ENCODE measurements at regions not wholly inside any gene's neighbourhood (a gene's known extent, or its start where the extent isn't known, plus 50 kb on each side); places are given as distances from the start of the nearest gene placed in this dataset.

DNA sequence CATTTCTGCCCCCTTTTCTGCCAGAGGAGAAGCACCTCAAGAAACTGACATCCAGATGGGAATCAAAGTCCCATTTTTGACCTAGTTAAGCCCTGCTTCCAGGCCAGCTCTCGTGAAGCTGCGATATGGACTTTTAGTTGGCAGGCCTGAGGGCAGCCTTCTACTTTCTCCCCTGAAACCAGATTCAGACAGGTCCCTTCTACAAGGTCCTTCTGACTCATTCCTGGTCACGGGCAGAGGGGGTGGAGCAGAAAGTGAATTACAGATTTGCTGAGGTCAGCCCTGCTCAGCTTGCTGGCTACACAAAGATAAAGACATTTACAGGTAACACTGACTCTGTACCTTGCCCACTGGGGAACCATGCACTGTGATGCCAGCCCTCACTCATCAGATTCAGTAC, 52.8 kb upstream of the TUT7 start:
- H2AFZ ChIP-seq (ENCODE audit: low read depth, low read length): no peak overlapping the region
- in situ Hi-C loops (cut with MboI) (no loop called here), intact Hi-C loops (cut with micrococcal nuclease) (no loop called here)
- H3K4me1 ChIP-seq (replicated peaks in 1 of 2; ENCODE audit: control insufficient read depth in 2 of 2, insufficient read depth in 2 of 2, low read length in 2 of 2): no peaks in the 10 kb centered on the region
- H3K4me2 ChIP-seq (ENCODE audit: insufficient read depth, low read length): no peak overlapping the region
- WGBS (ENCODE audit: insufficient coverage, low coverage, missing lambda C conversion rate): 0% methylated on average over 2 of the region's 3 CpGs
- no peaks in the 10 kb centered on the region for H3K9me1 ChIP-seq (ENCODE audit: control insufficient read depth, insufficient read depth, low read length)
- peak in 1 of 4 experiments; percentile 3 for DNase-seq (ENCODE audit: extremely low read depth in 1 of 4, low spot score in 3 of 4)
- ATAC-seq: no peak
- ChIA-PET CTCF (ENCODE audit: low intra/inter-chr PET ratio) (no interaction called here), POLR2A (interaction anchor here (0.5 kb wide), 1 partner anchor 679 kb away, joined by 3 read pairs; no protein-coding TSS in a partner anchor)
- peaks cover 0 to 4% of the 10 kb centered on the region in 2 experiments; a peak in 4 of 5 replicates for H3K27me3 ChIP-seq (ENCODE audit: control insufficient read depth in 2 of 2, insufficient read depth in 2 of 2, low read length in 2 of 2)
- H3K27ac ChIP-seq (ENCODE audit: extremely low read depth, low read depth, low read length): no peak overlapping the region
- no peaks in the 10 kb centered on the region for H3K36me3 ChIP-seq (ENCODE audit: control insufficient read depth, insufficient read depth, low read length)
- no peak overlapping the region for H3K4me3 ChIP-seq
- FAIRE-seq: no peak
- H3K9ac ChIP-seq (ENCODE audit: insufficient read depth in 1 of 2, low read depth in 2 of 2, low read length in 2 of 2): no peak overlapping the region
- H3K79me2 ChIP-seq (ENCODE audit: control insufficient read depth, insufficient read depth, low read length): no peaks in the 10 kb centered on the region
- TF ChIP-seq HNRNPL (IDR thresholded peaks at IDR 0.05; ENCODE audit: low read depth, low read length) (no peak), ZNF232 (CRISPR knock-in tag; IDR thresholded peaks at IDR 0.05) (no peak), C11orf30 (IDR thresholded peaks at IDR 0.05; ENCODE audit: low read depth) (0 out of 2 replicates have a peak, but pooled peaks have one; percentile 4), ZNF217 (CRISPR knock-in tag; IDR thresholded peaks at IDR 0.05) (no peak), ZNF175 (CRISPR knock-in tag; IDR thresholded peaks at IDR 0.05; ENCODE audit: low read depth) (no peak), FOSL1 (tag; conservative IDR thresholded peaks at IDR 0.05) (0 out of 2 replicates have a peak, but pooled peaks have one; percentile 24)
- H4K20me1 ChIP-seq (replicated peaks; ENCODE audit: control insufficient read depth, insufficient read depth, low read length): no peaks in the 10 kb centered on the region
- BruUV-seq (replicated peaks): no TSS peak
- no peaks in the 10 kb centered on the region for H3K9me3 ChIP-seq (replicated peaks; ENCODE audit: control insufficient read depth, insufficient read depth, low read depth, low read length)

DNA sequence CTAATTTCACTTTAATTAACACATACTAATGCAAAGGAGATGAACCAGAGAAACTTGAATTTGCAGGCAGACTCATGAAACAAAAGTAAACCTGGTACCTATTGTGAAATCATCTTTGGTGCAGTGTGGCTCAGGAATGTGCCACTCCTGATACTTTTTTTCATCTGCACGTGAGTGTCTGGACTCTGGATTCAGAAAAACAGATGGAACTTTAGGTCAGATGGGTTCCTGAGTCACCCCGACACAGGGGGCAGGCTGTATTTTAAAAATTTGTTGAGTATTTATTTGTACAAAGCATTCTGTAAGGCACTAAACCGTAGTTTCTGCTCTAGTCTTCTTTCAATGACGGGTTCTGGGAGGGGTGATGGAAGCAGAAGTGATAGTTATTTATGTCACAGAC, 52.2 kb upstream of the TUT7 start:
- BruUV-seq (replicated peaks): no TSS peak
- H3K27me3 ChIP-seq (ENCODE audit: control insufficient read depth in 2 of 2, insufficient read depth in 2 of 2, low read length in 2 of 2): peaks cover 0 to 10% of the 10 kb centered on the region in 2 experiments; a peak in 4 of 5 replicates
- no peak overlapping the region for H3K4me3 ChIP-seq
- no peaks in the 10 kb centered on the region for H3K79me2 ChIP-seq (ENCODE audit: control insufficient read depth, insufficient read depth, low read length)
- no peaks in the 10 kb centered on the region for H3K9me1 ChIP-seq (ENCODE audit: control insufficient read depth, insufficient read depth, low read length)
- H3K4me2 ChIP-seq (ENCODE audit: insufficient read depth, low read length): no peak overlapping the region
- intact Hi-C loops (cut with micrococcal nuclease) (no loop called here), in situ Hi-C loops (cut with MboI) (no loop called here)
- DNase-seq (ENCODE audit: extremely low read depth in 1 of 4, low spot score in 3 of 4) (no peak), FAIRE-seq (no peak), ATAC-seq (no peak)
- ChIA-PET POLR2A (interaction anchor here (0.6 kb wide), 1 partner anchor 1416 kb away, joined by 3 read pairs; no protein-coding TSS in a partner anchor), CTCF (ENCODE audit: low intra/inter-chr PET ratio) (no interaction called here)
- 0 out of 2 replicates have a peak, but pooled peaks have one; percentile 12 for TF ChIP-seq CEBPB (tag; IDR thresholded peaks at IDR 0.05)
- TF ChIP-seq, protein P1, sequence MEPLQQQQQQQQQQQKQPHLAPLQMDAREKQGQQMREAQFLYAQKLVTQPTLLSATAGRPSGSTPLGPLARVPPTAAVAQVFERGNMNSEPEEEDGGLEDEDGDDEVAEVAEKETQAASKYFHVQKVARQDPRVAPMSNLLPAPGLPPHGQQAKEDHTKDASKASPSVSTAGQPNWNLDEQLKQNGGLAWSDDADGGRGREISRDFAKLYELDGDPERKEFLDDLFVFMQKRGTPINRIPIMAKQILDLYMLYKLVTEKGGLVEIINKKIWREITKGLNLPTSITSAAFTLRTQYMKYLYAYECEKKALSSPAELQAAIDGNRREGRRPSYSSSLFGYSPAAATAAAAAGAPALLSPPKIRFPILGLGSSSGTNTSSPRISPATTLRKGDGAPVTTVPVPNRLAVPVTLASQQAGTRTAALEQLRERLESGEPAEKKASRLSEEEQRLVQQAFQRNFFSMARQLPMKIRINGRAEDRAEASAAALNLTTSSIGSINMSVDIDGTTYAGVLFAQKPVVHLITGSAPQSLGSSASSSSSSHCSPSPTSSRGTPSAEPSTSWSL (CRISPR knock-in tag; IDR thresholded peaks at IDR 0.05; ENCODE audit: borderline replicate concordance): no peak
- H2AFZ ChIP-seq (ENCODE audit: low read depth, low read length): no peak overlapping the region
- WGBS (ENCODE audit: insufficient coverage, low coverage, missing lambda C conversion rate): 0% methylated on average over 4 of the region's 4 CpGs
- no peaks in the 10 kb centered on the region for H3K9me3 ChIP-seq (replicated peaks; ENCODE audit: control insufficient read depth, insufficient read depth, low read depth, low read length)
- H4K20me1 ChIP-seq (replicated peaks; ENCODE audit: control insufficient read depth, insufficient read depth, low read length): no peaks in the 10 kb centered on the region
- no peak overlapping the region for H3K27ac ChIP-seq (ENCODE audit: extremely low read depth, low read depth, low read length)
- H3K36me3 ChIP-seq (ENCODE audit: control insufficient read depth, insufficient read depth, low read length): no peaks in the 10 kb centered on the region
- no peaks in the 10 kb centered on the region for H3K4me1 ChIP-seq (replicated peaks in 1 of 2; ENCODE audit: control insufficient read depth in 2 of 2, insufficient read depth in 2 of 2, low read length in 2 of 2)
- H3K9ac ChIP-seq (ENCODE audit: insufficient read depth in 1 of 2, low read depth in 2 of 2, low read length in 2 of 2): no peak overlapping the region

Measured in K562 (cell line).